Anterior cingulate cortex (tissue), 58 donors: ENCODE measurements at regions not wholly inside any gene's neighbourhood (a gene's known extent, or its start where the extent isn't known, plus 50 kb on each side); places are given as distances from the start of the nearest gene placed in this dataset.
"Not testable (repeated sequence)": the region's sequence is repeated elsewhere in the genome, so short reads cannot be mapped to it uniquely, and the experiment has no call there.

ENCODE experiments used
- DNase-seq, 58 donors: peaks; one replicate each; lab custom pipeline; 2025; lab: John Stamatoyannopoulos, UW

DNA sequence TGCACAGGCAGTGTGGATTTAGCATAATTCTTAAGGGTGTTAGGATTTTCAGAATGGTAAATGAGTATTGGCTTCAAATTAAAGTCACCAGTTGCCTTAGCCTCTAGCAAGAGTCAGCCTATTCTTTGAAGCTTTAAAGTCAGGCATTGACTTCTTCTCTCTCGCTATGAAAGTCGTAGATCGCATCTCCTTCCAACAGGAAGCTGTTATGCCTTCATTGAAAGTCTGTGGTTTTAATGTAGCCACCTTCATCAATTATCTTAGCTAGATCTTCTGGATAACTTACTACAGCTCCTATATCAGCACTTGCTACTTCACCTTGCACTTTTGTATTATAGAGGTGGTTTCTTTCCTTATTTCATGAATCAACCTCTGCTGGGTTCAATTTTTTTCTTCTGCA lies 320.2 kb downstream of the PTPRC start:
- no peak for DNase-seq

DNA sequence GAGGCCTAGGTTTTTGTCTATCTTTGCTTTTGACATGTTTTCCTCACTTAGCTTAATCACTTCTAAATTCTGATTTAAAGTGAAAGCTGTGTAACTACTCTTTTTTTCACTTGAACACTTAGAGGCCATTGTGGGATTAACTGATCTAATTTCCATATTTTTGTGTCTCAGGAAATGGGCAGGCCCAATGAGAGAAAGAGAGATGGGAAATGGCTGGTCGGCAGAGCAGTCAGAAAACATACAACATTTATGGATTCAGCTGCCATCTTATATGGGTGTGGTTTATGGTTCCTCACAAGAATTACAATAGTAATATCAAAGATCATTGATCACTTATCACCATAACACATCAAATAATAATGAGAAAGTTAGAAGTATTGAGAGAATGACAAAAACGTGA lies 320.8 kb downstream of the PTPRC start:
- no peak for DNase-seq

DNA sequence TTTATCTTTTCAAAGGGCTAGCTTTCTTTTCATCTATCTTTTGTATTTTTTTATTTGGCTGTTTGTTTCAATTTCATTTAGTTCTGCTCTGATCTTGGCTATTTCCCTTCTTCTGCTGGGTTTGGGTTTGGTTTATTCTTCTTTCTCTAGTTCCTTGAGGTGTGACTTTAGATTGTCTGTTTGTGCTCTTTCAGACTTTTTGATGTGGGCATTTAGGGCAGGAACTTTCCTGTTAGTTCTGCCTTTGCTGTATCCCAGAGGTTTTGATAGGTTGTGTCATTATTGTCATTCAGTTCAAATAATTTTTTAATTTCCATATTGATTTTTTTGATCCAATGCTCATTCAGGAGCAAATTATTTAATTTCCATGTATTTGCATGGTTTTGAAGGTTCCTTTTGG lies 325.0 kb downstream of the PTPRC start:
- not testable (repeated sequence) for DNase-seq

DNA sequence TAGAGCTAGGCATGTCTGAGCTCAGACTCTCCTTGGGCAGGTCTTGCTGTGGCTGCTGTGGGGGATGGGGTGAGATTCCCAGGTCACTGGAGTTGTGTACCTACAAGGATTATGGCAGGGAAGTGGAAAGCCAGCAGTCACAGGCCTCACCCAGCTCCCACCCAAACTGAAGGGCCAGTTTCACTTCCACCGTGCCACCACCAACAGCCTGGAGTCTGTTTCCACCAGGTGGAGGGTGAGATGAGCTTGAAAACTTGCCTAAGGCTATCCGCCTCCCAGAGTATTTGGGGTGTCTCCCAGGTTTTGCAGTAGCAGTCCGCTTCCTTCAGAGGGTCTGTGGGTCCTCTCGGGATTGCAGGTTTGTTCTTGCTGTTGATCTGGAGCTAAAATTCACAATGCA lies 327.7 kb downstream of the PTPRC start:
- no peak for DNase-seq

DNA sequence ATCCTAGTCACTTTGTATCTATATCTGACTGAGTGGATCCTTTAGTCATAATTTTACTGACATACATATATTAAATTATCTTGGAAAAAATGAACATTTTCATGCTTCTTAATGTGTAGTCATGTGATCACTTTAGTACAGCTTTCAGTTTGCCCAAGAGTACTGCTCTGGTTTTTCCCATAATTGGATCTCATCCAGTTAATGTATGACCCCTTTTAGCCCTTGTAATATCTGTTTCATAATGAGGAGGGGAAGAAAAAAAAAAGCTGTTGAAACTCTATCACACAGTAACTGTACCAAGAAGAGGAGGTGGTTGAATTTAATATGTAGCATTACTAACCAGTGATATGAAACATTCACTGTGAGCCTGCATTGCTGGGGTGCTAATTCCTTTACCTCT lies 328.7 kb downstream of the PTPRC start:
- DNase-seq: no peak

DNA sequence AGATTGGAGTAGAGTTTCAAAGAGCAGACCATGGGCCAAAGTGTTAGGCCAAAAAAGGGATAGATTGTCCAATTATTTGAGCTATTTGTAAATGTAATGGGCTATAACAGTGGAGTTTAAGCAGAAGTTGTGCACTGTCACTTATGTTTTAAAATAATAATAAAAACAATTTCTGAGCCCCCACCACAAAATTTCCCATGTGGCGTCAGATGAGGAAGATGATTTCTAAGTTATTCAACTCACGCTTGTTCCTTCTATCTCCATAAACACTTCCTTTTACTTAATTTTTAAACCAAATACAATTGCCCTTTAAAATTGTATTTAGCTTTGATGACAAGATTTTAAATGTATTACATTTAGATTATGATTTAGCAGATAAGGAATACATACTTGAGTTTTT lies 330.0 kb downstream of the PTPRC start:
- DNase-seq: no peak

DNA sequence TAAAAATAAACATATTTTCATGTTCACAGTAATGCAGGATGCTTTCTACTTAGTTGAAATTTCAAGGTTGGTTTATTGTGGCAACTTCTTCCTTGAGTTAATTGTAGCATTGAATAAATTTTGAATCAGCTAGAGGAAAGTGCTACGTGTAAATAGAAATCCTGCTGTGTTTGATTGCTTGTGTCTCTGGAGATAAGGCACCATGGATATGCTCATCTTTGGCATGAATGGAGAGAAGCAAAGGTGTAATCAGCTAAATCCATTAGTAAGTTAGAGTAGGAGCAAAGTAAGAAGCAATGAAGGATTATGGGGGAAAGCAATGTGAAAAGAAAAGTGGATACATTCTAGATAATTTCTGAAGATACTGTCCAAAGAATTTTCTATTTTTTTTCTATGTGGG lies 331.1 kb downstream of the PTPRC start:
- no peak for DNase-seq

DNA sequence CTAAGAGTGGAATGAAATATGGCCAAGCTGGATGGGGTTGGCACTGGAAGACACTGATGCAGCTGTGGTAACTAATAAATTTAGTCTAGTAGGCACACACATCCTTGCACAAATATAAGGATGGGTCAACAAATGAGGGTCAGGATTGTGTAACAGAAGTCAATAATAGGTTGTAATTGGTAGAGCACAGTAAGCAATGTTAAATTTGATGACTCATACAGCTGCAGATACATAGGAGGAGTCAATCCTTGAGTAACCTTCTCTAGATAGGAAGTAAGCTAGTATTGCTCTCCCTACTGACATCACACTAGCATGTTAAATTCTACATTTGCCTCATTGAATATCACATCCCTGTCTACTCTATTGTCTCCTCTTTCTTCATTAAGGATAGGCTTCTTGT lies 332.1 kb downstream of the PTPRC start:
- no peak for DNase-seq

DNA sequence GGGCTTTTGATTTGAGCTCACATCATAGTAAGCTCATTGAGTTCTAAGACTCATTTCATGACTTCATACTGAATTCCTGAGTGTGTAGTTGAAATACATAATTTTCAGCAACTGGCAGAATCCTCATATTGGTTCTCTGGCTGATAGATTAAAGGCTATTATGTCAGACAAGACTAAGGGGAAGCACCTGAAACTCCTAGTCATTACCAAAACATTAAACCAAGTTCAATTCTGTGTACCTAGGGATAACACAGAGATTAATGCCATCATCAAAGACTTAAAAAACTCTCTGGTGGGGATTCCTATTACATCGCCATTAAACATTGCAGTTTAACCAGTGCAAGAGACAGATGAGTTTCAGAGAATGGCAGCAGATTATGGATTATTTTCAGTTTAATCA lies 339.1 kb downstream of the PTPRC start:
- no peak for DNase-seq

DNA sequence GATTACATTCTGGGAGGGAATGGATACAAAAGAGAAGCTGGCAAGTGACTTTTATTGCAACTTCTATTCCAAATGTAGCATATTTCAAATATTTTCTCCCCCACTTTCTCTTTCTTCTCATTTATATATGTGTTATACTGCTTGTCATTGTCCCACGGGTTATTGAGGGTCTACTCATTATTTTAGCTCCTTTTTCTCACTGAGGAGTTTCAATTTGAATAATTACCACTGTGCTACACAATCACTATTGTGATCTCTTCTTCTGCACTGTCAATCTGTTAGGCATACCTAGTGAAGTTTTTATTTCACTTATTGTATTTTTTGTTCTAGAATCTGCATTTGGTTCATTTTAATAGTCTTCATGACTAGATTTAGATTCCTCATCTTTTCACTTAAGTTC lies 339.7 kb downstream of the PTPRC start:
- DNase-seq: no peak

DNA sequence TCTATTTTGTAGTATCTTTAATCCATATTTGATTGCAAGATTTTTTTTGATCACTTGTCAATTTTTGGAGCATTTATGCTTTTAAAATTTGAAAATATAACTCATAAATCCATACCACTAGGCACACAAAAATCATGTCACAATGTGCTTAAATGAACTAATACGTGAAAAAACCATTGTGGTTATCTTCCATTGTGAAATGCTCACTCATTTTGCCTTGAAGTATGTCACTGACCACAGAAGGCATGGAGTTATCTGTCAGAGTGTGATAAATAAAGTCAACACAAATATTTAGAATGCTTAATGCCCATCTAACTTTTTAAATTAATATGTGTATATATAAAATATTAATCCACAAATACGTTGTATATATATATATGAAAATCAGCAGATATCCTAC lies 347.2 kb downstream of the PTPRC start:
- no peak for DNase-seq

DNA sequence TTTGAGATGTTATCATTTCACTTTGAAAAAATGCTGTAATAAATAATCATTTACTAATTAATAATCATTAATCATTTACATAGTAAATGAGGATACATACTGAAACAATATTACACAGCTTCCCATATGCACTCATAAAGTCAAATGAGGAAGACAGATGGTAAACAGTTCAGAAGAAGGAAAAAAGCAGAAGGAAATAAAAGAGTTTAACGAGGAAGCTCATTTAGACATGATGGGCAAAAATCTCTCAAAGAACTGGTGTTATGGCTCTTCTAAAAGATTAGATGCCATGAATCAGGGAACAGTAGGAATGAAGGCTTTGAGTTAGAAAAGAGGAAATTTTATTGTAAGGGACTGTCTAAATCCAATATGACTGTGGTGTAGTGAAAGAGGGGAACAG lies 347.6 kb downstream of the PTPRC start:
- DNase-seq: no peak

DNA sequence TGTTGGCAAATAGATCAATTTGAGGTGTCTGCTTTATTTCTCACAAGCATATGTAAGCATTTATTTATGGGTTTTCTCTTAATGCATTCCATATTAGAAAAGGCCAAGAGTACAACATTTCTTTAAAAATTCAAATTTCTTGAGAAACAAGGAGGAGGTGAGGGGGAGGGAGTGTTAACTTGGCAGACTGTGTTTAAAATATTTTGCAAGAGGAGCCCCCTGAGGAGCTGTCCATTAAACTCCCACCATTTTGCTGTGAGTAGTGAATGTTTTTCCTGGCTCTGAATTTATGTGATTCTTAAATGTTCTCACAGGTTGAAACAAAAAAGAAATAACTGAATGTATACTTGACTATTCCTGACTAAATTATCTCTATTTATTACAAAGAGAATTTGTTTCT lies 363.8 kb downstream of the PTPRC start:
- no peak for DNase-seq

DNA sequence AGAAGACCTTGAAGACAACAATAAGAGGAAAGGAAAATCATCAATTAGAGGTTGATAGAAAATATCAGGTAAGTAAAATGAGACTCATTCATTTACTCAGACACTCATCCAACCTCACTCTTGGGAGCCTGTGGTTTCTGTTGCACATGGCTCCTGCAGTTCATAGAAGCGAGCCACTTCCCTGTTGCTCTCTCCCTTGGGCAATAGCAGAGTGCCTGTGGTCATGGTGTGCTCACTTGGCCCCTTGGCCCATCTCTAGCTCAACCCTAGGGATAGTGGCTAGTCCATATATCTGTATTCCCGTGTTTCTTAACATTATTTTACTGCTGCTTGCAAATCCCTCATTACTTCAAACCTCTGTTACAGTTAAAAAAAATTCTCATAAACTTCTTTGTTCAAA lies 368.6 kb downstream of the PTPRC start:
- DNase-seq: no peak

DNA sequence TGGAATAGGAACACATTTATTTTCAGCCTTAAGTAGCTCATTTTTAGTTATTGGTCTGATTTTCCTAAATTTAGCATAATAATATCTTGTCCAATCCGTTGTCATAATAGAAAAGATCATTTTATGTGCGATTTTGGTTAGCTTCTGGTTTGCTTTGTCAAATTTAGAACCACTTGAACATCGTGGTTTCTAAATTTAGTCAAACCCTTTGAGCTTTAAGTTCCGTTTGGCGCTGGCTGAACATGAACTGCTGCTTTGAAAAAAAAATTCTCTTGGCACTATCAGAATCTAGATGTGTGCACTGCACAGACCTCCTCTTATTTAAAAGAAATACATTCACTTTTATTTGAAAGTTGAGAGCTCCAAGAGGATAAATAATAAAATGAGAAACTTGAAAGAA lies 370.6 kb downstream of the PTPRC start:
- no peak for DNase-seq

DNA sequence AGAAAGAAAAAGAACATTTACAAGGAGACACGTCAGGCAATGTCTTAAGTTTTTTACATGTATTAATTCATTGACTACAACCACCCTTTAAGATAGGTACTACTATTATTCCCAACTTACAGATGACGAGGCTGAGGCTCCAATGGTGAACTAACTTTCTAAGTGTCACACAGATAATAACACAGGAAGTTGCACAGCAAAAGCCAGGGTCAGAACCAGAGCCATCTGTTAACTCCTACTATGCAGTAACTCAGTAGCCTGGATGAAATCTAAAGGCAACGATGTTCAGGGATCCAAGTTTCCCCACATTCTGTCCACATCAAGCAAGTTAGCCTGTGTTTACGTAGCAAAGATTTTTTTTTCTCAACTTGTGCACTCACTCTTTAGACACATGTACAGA lies 371.7 kb downstream of the PTPRC start:
- DNase-seq: no peak

DNA sequence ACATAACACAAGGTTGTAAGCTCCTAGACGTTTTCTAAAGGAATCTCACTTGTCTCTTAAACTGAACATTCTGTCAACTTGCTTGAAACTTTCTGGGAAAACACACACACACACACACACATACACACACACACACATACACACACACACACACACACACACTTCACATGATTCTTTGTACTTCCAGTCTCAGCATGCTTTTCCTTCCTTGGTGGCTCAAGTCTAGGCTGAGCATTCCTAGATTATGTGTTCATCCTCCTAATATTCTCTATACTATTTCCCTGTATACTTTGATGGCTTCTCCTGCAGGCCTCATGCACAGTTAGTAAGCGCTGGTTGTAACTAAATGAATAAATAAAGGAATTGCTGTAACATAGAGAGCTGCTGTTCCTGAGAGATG lies 372.1 kb downstream of the PTPRC start:
- no peak for DNase-seq

DNA sequence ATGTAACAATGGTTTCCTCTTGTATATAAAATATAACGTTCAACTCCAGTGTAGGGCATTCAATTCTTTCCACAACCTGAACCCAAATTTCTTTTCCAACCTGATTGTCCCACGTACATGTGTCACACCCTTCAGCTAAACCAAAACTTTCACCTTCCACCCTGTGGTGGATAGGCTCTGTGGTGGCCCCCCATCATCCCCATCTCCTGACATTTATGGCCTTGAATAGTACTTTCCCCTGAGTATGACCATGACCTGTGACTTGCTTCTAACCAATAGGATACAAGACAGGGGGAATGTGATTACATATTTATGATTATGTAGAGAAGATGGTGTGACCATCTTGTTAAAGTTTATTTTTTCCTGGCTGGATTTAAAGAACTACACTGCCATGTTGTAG lies 377.0 kb downstream of the PTPRC start:
- no peak for DNase-seq

DNA sequence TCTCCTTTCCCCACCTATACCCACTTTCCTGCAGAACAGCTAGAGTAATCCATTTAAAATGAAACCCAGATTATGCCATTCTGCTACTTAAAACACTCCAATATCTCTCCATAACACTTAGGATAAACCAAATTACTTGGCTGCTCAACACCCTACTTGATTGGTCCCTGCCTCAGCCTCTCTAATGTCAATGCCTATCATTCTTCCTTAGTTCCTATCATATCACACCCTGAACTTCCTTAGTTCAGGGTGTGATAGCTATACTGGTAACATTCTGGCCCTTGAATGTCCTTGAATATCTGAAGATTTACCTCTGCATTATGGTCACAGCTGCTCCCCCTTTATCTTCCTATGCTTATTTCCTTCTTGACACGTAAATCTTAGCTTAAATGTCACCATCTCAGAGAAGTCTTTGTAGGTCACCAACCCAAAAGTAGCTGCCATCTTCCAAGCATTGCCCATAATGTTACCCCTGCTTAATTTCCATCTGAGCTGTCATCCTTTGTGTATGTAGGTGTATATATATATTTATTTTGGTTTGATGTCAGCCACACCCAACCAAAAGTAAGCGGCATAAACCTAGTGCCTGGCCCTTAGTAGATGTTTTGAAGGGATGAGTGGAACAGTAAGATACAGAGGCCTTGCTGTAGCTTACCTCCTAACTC lies 379.8 kb downstream of the PTPRC start:
- DNase-seq: no peak

DNA sequence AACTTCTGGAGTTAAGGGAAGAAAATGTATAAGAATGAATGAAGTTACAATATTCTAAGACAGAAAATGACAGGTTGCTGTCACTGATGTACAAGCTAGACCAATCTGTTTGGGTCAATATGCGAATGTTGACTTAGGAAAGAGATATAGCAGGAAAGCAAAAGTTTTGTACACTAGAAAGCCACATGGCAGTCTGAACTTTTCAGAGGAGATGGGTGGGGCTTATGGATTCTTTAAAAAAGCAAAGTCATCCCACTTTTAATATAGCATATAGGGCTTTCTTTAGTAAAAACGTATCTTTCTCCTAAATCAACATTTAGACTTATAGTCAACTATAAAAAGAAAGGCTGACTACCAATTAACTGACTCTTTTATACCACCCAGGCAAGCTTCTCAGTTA lies 381.2 kb downstream of the PTPRC start:
- DNase-seq: no peak

DNA sequence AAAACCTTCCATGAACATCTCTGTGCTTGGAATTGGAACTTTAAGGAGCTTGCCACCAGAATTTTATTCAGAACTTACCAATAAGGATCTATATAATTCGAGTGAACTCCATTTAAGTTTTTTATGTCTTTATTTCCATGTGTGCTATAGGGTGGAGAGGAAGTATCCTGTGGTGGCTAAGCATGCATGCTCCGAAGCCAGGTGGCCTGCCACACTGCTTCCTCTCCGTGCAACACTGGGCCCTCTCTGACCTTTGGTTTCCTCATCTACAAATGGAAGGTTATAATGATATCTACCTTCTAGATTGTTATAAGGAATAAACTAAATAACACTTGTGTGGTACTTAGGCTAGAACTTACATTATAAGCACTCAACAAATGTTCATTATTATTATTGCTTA lies 382.1 kb downstream of the PTPRC start:
- no peak for DNase-seq

DNA sequence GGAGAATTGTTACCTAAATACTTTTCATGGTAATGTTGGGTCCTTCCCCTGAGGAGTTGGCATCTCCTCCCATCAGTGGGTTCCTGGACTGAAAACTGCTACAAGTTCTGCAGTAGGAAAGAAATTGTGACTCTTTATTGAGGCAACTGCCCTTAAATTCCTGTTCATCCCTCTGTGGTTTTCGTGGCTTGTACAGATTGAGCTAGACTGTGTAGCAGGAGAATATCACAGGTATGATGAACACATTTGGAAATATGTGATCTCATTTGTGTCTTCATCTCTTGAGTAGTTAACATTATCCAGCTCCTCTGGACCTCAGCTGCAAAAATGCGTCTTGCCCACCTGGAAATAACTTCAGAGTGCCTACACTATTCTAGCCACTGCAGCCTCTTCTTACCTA lies 390.6 kb downstream of the PTPRC start:
- no peak for DNase-seq

DNA sequence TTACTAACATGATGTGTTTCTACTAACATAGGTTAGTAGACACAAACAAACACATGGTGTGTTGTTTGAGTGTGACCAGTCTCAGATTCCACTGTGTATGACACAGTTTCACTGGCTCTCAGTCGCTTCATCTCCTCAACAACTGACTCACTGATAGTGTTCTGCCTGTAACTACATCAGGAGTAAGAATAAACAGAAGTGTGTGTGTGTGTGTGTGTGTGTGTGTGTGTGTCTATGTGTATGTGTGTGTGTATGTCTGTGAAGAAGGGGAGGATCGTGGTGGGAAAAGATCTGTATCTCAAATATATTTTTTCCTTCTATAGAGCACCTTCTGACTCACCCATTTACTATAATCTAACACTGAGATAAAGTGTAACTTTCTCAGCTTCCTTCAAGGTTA lies 391.0 kb downstream of the PTPRC start:
- no peak for DNase-seq
